Pulmonary artery endothelial cell (primary cell): ENCODE measurements at regions not wholly inside any gene's neighbourhood (a gene's known extent, or its start where the extent isn't known, plus 50 kb on each side); places are given as distances from the start of the nearest gene placed in this dataset.
A peak's percentile ranks its signal among the peaks of the same experiment; 100 is the strongest.

Source experiments
- DNase-seq: peaks from one replicate; pipeline ENCODE4 v3.0.0-alpha.2; 2011; ENCODE audit warnings: low read depth, low spot score

DNA sequence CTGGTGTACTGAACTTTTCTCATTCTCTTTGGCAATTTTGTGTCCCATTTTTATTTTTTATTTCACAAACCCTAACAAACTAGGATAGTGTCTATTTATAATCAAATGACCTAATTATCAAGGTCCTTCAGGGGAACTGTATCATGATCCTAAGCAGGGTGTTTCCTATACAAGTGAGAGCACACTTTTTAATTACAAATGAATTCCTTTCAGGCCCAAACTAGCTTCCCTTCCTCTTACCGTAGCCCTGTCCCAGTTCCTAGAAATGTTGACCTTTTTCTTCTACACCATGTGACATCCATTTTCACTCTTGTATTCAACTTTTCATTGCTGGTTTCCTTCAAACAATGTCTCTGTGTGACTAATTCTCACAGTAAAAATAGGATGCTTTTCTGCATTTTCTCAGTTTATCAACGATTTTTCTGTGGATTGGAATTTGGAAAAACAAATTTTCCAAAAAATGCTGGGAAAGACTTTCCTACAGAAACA lies 411.4 kb downstream of the CCDC91 start:
- DNase-seq: no peak

DNA sequence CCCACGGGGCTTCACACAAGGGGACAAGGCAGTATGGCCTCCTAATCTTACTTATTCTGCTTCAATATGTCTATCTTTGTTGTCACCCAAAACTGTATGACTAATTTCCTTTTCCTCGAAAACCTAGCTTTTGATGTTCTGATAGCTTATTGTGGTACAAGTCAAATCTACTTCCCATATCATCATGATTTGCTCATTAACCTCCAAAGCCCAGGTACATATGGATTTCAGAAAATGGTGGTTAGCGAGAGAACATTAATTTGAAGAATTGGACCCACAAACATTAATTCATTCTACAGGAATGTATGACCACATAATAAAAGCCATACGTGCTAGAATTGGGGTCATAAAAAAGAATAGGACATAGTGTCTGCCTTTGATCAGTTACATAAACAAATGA lies 412.5 kb downstream of the CCDC91 start:
- DNase-seq: no peak

DNA sequence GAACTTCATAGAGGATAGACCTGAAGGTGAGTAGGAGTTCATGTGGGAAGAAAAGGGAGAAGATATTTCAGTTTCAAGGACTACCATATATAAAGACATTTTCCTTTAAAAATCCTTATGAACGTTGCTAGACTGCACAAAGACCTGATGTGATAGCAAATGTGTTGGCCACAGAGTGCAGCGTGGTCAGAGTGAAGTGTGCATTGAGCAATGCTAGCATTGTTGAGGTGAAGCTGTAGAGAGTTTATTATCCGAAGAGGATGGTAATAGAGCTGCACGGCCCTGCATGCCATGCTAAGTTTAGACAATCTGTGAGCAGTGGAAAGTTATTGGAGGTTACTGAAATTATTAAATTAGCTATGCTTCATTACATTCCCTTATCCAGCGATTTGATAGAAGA lies 413.0 kb downstream of the CCDC91 start:
- DNase-seq: no peak

DNA sequence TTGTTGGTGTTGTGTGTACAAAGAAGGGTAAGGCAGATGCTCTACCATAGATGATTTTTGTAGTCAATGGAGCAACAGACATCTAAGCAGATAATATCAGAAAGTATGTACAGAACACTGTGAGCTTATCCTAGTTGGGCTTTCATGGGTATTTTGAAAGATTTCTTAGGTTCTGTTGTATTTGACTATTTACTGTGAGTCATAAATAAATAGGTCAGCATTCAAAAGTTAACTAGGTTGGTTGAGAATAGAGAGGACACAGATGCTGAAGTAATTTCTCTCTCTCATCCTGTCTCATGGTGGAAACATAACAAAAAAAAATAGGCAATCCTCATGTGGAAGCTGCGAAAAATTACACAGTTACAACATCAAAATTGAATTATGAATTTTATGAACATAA lies 413.5 kb downstream of the CCDC91 start:
- no peak for DNase-seq

DNA sequence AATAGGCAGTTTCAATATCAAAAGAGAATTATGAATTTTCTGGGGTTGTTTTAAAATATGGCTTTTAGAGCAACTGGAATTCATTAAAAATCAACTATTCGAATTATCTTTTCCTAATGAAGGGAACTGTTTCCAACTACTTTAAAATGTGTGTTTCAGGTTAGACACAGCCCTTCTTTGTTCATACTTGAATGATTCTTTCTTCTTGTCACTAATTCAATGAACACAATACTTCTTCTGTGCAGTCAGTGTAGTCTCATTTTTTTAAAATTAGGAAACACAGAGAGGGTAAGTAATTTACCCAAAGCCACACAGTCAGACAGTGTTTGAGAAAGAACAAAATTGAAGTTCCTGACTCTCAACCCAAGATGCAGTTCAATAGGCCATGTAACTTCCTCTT lies 414.0 kb downstream of the CCDC91 start:
- DNase-seq: no peak

DNA sequence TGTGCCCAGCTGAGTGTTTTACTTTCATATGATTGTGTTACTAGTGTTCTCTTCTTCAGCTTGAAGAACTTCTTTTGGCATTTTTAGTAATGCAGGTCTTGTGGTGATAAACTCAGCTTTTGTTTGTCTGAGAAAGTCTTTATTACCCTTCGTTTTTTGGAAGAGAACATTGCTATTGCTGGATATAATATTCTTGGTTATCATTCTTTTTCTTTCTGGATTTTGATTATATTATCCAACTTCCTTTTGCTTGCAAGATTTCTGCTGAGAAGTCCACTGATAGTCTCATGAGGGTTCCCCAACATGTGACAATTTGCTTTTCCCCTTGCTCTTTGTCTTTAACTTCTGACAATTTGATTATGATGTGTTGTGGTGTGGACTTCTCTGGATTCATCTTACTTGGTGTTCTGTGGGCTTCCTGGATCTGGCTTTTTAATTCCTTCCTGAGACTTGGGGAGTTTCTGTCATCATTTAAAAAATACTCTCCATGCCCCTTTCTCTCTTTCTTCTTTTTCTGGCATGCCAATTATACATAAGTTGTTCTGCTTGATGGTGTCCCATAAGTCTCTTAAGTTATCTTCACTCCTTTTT lies 416.8 kb downstream of the CCDC91 start:
- no peak for DNase-seq

DNA sequence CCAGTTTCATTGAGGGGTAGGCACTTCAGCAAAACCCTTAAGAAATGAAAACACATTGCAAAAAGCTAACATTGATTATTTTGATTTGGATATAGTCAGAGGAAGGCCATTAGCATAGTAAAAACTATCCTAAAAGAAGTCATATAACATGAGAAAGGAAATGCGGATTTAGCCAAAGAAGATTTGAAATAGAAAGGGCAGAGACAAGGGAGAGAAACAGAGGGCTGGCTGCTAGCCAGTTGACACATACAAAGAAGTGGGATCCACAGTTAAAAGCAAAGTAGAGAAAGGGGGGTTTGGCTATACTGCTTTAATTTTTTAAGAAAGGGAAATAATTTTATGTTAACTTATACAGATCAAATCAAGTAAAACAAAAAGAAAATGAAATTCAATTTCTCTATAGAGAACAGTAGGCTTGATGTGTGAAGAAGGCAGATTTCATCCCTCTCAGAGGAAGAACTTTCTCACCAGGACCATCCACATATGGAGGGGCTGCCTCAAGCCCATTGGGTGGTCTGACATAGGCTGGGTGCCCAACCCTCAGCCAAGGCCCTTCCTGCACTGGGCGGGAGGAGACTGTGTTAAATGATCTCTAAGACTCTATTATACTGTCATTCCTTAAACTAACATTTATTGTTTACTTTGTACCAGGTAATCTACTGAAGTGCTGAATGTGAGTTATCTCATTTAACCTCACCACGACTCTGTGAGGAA lies 420.3 kb downstream of the CCDC91 start:
- DNase-seq: no peak

DNA sequence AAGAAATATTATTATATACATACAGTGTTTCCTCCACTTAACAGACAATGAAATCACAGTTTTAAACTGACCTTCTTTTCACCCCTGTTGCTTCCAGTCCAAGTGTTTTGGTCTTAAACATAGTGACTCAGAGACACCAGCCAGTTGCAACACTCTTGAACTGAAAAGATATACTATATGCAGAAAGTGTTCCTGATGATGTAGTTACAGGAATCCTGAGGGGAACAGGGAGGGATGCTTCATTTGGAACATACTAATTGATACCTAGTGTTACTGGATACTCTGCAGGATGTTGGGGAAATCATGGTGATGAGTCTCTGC lies 420.8 kb downstream of the CCDC91 start:
- DNase-seq: peak; percentile 68

DNA sequence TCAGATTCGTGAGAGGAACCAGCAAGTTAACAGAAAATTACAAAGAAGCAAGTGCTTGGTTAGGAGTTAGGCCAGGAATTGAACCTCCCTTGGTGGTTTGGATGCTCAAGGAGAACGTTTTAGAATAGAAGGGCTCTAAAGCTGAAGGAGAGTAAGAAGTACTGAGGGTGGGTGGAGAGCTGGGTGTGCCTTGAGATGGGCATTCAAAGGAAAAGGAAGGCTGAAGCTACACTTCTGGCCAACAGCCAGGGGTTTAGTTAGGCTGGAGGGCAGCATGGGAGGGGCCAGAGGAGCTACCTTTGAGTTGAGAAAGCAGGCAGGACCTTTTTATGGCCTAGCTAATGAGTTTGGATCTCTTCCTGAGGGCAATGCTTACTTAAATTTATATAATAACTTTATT lies 421.2 kb downstream of the CCDC91 start:
- no peak for DNase-seq

DNA sequence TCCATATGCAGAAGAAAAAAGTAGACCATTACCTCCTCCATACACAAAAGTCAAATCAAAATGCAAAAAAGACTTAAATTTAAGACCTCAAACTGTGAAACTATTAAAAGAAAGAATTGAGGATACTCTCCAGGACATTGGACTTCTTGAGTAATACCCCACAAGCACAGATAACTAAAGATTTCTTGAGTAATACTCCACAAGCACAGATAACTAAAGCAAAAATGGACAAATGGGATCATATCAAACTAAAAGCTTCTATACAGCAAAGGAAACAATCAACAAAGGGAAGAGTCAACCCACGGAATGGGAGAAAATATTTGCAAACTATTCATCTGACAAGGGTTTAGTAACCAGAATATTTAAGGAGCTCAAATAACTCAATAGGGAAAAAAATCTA lies 427.9 kb downstream of the CCDC91 start:
- no peak for DNase-seq

DNA sequence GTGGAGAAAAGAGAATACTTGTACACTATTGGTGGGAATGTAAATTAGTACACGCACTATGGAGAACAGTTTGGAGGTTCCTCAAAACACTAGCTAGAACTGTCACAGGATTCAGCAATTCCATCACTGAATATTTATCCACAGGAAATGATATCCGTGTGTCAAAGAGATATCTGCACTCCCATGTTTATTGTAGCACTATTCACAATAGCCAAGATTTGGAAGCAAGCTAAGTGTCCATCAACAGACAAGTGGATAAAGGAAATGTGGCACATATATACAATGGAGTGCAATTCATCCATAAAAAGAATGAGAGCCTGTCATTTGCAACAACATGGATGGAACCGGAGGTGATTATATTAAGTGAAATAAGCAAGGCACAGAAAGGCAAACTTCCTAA lies 428.5 kb downstream of the CCDC91 start:
- no peak for DNase-seq

DNA sequence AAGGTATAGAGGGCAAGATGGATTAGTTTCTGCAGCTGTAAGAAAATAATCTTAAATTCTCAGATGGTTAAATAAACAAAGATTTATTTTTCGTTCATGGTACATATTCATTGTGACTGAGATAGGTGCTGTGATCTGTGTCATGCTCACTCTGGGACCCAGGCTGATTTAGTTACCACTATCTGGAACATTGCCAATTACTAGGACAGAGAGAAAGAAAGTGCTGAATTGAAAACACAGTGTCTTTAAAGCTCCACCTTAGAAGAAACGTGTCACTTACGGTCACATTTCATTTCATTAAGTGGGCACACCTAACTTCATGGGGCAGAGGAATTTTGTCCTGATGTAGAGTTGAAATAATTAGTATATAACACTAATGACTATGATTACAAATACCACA lies 430.0 kb downstream of the CCDC91 start:
- DNase-seq: no peak

DNA sequence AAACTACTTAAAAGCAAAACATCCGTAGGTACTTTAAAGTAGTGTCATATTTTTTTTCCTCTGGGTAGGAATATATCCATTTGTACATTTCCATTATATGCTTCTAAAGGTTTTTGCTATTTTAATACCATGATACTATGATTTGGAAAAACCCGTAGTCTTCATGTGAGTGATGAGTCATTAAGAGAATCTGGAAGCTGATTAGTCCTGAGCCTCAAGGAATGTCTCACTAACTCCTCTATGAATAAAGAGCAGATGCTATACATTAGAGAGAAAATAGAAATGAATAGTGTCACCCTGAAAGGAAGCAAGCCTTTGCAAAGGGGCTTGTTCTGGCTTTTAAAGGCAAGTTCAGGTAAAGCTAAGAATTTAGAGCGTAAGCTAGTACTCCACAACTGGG lies 432.1 kb downstream of the CCDC91 start:
- DNase-seq: no peak

DNA sequence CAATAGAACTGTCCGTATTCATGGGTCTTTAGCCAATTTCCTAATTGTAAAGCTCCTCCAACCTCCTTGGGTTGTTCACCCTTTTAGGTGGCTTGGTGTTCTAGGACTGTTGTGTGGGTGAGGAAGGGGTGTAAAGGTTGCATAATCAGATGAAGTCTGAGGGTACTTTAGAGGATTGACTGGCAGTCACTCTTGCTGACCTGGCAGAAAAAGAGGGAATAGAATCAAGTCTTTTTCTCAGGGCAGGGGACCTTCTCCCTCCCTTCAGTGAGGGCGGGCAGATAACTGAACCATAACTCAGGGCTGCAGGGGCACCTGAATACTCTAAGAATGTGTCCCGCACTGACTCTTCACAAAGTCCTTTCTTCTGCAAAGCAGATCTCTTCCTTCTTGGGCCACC lies 436.2 kb downstream of the CCDC91 start:
- DNase-seq: no peak

DNA sequence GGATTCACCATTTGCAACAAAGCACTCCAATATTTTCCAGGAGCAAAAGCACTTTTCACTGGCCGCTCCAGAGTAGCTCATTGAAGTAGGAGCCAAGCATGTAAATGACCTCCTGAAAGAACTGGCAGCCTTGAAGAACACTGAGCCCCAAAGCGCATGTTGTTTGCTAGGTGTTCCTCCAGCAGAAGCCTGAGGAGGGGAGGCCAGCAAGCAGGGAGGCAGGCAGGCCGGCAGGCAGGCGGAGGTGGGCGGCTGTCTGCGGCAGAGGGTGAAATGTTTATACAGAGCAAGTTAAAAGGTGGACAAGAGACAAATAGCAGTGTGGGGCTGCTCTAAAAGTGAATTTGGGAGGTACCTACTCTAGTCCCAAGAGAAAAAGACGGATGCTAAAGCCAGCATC lies 439.4 kb downstream of the CCDC91 start:
- no peak for DNase-seq

DNA sequence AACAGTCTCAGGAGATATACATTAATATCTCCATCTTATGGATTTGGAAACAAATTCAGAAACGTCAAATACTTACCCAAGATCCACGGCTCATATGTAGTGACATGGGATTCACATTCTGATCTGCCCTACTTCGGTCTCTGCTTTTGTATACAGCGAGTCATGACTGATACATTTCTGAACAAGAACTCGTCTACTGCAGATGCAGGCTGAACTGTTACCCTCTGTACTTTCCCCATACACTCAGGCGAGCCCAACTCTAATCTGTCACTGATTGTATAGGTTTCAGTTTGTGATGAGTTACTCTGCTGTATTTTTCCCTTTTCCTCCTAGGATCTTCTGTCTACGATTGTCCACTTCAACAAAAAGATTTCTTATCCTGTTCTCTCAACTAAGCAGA lies 441.6 kb downstream of the CCDC91 start:
- DNase-seq: no peak

DNA sequence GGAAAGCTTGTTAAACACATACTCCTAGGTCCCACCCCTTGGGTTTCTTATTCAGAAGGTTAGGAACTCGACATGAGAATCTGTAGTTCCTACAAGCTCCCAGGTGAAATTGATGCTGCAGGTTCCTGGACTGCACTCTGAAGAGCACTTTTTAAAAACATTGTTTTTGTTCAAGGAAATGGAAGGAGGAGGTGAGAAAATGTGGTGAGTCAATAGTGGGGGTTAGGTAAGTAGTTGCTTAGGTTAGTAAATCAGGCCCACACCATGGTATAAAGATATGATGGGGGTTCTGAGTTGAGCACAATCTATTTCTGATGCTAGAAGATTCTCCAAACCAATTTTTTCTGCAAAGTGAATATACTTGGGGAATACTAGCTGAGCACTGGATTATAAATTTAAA lies 450.3 kb downstream of the CCDC91 start:
- DNase-seq: no peak

DNA sequence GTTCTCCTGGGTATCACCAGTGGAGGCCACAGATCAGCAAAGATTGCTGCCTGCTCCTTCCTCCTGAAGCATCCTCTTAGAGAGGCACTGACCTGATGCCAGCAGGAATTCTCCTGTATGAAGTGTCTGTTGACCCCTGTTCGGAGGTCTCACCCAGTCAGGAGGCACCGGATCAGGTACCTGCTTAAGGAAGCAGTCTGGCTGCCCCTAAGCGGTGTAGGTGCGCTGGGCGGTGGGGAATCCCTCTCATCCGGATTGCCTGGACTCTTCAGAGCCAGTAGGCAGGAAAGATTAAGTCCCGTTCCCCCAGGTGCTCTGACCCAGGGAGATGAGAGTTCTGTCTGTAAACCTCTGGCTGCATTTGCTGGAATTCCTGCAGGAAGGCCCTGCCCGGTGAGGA lies 455.2 kb downstream of the CCDC91 start:
- no peak for DNase-seq

DNA sequence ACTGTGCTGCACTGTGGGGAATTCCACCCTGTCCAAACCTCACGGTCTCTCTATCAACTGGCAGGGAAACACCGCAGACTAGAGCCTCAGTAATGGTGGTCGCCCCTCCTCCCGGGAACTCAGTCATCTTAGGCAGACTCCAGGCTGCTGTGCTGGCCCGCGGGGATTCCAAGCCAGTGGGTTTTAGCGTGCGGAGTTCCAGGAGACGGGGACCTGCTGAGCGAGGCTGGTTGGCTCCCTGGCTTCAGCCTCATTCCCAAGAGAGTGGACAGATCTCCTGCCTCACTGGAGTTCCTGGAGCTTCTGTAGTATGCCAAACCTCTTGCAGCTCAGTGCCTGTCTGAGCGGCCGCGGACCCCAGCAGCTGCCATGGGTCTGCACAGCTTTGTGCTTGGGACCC lies 455.6 kb downstream of the CCDC91 start:
- DNase-seq: no peak

DNA sequence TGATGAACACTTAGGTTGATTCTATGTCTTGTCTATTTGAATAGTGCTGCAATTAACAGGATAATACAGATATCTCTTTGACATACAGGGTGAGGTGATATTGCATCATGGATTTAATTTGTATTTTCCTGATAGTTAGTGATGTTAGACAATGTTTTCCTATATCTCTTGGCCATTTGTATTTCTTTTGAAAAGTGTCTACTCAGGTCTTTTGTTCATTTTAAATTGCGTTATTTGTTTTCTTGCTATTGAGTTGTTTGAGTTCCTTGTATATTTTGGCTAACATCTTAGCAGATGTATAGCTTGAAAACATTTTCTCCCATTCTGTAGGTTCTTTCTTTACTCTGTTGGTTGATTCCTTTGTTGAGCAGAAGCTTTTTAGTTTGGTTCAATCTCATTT lies 460.6 kb downstream of the CCDC91 start:
- no peak for DNase-seq

DNA sequence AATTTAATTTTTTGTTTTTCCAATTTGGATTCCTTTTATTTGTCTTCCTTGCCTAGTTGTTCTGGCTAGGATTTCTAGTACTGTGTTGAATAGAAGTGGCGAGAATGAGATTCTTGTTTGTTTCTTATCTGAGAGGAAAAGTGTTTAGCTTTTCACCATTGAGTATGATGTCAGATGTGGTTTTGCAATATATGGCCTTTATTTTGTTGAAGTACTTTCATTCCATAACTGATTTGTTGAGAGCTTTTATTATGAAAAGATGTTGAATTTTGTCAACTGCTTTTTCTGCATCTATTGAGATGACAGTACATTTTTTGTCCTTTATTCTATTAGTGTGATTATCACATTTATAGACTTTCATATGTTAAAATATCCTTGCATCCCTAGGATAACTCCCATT lies 462.0 kb downstream of the CCDC91 start:
- no peak for DNase-seq

DNA sequence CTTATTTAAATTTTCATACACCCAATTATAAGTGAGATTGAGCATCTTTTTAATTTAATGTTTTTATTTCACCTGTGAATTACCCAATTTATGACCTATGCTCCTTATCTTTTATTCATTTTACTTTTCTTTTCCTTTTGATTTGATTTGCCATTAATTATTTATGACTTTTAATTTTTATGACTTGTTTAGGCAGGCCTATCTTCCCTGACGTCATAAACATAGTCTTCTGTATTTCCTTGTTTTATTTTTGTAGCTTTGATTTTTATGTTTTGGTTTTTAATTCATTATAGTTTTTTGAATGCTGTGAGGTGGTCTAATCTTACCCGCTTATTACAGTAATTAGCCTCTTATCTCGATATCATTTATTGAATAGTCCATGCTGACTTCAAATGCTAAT lies 467.1 kb upstream of the FAR2 start:
- no peak for DNase-seq

DNA sequence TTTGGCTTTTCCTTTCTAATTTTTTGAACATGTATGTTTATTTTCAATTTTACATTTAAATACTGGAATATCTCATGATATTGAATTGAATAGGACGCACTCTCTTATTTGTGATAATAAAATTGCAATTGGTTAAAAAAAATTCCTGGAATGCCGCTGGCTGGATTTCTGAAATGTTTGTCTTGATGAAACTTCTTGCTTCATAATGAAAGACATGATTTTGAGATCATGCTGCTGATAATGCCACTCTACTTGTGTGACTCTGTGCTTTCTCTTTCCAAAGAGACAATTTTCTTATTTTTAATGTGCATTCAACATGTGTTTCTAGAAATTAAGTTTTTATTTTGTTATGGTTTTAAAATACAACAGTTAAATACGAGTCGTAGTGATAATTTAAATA lies 465.7 kb upstream of the FAR2 start:
- DNase-seq: no peak
